ENCODE measurements at regions not wholly inside any gene's neighbourhood (a gene's known extent, or its start where the extent isn't known, plus 50 kb on each side); places are given as distances from the start of the nearest gene placed in this dataset.
"Not testable (repeated sequence)": the region's sequence is repeated elsewhere in the genome, so short reads cannot be mapped to it uniquely, and the experiment has no call there.

GRCh38 chr5:157993986-157994691 lies 135.2 kb upstream of the CLINT1 start:
- no peak for DNase-seq

DNA sequence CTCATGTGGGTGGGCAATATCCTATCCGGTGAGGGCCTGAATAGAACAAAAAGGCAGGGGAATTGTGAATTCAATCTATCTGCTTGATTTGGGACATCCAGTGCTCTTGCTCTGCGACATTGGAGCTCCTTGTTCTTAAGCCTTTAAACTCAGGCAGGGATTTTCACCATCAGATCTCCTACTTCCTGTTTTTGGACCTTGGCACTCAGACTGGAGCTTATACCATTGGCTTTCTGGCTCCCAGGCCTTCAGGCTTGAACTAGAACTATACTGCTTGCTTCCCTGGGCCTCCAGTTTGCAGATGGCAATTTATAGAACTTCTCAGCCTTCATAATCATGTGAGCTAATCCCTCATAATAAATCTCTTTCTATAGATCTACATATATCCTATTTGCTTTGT lies 134.3 kb upstream of the CLINT1 start:
- DNase-seq, result no peak

DNA sequence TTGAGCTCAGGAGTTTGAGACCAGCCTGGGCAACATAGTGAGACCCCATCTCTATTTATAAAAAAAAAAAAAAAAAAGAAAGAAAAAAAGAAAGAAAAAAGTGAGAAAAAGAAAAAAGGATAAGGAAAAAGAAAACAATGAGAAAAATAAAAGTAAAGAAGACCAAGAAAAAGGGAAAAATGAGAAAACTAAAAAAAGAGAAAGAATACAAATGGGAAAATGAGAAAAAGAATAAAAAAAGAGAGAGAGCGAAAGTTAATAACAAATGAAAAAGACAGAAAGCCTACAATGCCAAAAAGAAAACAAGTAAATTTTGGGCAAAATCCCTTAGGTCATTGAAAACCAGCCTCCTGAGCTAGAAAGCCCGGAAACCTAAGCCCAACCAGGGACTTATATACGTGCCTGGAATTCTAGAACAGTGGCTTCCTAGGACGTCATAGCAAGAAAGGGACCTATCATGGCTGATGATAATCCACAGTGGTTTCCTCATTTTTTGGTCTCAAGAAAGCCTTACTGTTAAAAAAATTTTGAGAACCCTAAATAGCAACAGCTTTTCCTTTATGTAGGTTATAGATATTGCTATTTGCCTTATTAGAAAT lies 131.7 kb upstream of the CLINT1 start:
- DNase-seq, result no peak

DNA sequence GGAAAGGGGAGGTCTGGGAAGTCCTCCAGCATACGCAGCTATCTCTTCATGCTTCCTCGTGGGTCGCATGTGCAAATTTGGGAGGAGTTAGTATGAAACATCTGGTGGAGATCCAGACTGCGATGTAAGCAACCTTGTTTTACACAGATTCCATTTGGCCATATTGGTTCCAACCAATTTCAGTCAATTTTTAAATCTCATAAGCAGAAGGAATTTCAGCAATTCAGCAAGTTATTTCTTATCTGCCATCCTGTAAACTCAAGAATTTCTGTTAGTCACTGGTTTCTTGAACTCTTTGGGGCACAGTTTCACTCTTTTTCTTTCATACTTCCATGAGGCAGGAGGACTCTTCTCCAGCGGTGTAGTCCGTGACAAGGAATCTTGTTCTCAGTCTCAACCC lies 130.4 kb upstream of the CLINT1 start:
- no peak for DNase-seq

GRCh38 chr5:157987259-157987658 lies 128.3 kb upstream of the CLINT1 start:
- DNase-seq, result no peak

DNA sequence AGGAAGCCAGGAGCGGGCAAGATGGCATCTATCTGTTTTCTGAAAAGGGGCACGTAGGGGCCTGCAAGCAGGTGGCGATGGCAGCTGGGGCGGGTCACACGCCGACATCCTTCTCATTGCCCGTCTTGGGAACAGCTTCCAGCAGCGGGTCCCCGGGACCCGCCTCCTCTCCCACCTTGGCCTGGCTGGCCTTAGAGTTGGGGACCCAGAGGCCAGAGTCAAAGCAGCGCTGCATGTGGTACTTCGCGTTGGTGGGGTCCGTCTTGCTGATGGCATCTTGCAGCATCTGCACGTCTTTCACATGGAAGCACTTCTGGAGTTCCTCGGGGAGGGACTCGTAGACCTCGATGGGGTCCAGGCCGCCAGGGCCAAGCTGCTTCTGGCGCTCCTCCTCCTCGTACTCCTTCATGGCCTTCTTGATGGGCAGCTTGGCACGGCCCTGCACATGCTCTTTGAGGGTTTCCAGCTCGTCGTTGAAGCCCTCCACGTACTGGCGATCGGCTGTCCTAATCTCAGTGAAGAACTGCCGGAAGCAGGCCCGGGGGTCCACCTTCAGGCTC lies 127.6 kb upstream of the CLINT1 start:
- DNase-seq, result no peak

- no peak for DNase-seq
These were observed 125.7 kb upstream of the CLINT1 start for GRCh38 chr5:157984611-157985010.

GRCh38 chr5:157983906-157984551 lies 125.1 kb upstream of the CLINT1 start:
- DNase-seq, result no peak

GRCh38 chr5:157978061-157978460 lies 119.1 kb upstream of the CLINT1 start:
- no peak for DNase-seq

DNA sequence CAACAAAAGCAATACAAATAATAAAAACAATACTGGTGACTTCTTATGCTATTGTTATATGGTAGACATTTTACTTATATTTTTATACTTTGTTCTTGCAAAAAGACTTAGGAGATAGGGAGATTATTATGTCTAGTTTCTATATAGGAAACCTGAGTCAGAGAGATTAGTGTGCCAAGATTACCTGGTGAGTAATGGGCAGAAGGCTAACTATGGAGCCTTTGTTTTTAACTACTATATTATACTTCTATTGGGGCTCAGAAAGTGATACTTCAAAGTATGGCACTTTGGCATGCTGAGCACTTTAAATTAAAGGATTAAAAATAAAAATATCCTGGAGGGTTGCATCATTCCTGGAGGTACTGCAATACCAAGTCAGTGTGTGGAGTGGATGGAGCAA lies 117.5 kb upstream of the CLINT1 start:
- no peak for DNase-seq

- no peak for DNase-seq
These were observed 113.6 kb upstream of the CLINT1 start for GRCh38 chr5:157972579-157972978.

DNA sequence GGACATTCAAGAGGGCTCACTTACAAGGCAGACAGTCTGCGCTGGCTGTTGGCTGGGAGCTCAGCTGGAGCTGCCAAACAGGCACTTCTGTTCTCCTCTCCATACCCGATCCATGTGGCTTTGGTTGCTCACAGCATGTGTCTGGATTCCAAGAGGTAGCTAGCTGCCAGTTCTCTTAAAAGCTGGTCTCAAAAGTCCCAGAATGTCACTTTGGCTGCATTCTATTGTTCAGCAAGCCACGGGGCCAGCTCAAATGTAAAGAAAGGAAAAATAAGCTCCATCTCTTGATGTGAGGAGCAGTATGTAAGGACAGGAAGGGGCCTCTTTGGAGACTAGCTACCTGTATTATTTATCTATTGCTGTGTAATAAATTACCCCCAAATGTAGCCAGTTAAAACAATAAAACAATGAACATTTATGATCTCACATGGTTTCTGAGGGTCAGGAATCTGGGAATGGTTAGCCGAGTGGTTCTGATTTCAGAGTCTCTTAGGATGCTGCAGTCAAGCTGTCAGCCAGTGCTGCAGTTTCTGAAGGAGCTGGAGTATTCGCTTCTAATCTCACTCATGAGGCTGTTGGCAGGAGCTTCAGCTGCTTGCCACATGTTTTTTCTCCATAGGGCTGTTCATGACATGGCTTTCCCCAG lies 112.7 kb upstream of the CLINT1 start:
- DNase-seq, result no peak

GRCh38 chr5:157968570-157968969 lies 109.6 kb upstream of the CLINT1 start:
- DNase-seq, result not testable (repeated sequence)

- no peak for DNase-seq
These were observed 107.0 kb upstream of the CLINT1 start for GRCh38 chr5:157965989-157966388.

GRCh38 chr5:157965040-157965678 lies 106.2 kb upstream of the CLINT1 start:
- no peak for DNase-seq

GRCh38 chr5:157963761-157964160 lies 104.8 kb upstream of the CLINT1 start:
- no peak for DNase-seq

- no peak for DNase-seq
These were observed 104.3 kb upstream of the CLINT1 start for GRCh38 chr5:157963244-157963643.

DNA sequence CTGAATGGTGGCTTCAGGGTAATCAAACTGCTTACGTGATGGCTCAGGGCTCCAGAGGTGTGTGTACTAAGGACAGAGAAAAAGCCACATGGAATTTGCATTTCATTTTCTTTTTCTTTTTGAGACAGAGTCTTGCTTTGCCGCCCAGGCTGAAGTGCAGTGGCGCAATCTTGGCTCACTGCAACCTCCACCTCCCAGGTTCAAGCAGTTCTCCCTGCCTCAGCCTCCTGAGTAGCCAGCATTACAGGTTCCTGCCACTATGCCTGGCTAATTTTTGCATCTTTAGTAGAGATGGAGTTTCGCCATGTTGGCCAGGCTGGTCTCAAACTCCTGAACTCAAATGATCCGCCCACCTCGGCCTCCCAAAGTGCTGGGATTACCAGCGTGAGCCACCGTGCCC lies 103.7 kb upstream of the CLINT1 start:
- not testable (repeated sequence) for DNase-seq

DNA sequence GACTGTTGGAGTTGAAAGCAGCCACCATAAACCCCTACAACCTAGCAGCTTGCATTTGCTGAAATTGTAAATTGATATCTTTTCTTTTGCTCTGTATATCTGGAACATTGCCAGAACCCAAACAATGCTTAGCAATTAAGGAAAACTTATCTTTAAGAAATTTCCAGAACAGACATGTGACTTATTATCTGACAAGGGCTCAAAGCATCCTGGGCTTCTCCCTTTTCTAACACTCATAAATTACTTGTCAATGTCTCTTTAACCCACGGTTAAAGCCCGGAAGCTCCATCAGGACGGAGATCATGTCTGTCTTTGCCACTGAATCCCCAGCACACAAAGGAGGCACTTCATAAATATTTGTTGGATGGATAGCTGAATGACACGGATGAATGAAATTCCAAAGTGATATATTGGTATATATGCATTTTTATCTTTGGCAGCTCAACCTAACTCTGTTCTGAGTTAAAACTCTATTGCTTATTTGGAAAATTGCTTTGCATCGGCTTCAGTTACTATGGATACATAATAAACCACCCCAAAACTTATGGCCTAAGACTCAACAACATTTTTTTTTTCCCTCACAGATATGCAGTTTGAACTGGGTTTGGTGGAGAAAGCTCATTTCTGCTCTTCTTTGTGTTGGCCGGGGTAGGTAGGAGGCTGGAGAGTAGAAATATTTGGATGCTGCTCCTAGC lies 103.1 kb upstream of the CLINT1 start:
- no peak for DNase-seq

DNA sequence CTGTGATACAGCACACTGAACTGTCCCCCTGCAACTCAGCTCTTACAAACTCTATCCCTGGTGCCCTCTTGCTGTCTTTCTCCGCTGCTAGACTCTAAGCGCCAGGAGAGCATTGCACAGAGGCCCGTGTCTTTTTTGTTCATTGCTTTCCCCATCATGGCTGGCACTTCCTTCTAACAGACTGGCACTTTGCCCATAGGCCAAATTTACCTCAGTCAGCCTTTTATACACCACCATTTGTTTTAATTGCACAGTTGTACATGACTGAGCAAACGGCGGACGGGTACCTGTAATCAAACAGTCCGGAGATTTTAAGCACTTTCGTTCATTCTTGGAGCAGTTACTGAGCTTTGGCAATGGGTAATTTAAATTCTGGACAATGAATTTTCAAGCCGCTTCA lies 102.2 kb upstream of the CLINT1 start:
- DNase-seq, result no peak

DNA sequence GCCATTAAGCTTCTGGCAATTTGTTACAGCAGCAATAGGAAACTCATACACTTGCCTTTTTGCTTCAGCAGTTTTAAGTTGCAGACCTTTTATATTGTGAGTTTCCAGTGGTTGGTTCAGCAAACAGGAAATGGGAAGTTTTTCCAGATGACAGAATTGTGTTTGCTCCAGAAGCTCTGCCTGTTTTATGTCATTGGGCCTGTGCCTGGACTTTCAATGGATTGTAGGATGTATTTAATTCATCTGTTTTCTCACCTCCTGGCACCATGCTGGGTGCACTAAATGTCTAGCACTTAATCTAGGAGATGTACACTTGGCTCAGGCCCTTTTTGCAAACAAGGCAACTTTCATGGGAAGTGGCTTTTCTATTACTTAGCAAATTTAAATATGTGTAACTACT lies 100.4 kb upstream of the CLINT1 start:
- DNase-seq, result no peak

- no peak for DNase-seq
These were observed 97.4 kb upstream of the CLINT1 start for GRCh38 chr5:157956271-157956885.

Data from CD4-positive, alpha-beta T cell treated with Interferon gamma for 1 hour (primary cell).